Calu3 (cell line): ENCODE measurements at regions not wholly inside any gene's neighbourhood (a gene's known extent, or its start where the extent isn't known, plus 50 kb on each side); places are given as distances from the start of the nearest gene placed in this dataset.

Source experiments
- BruUV-seq: library from RNA; stranded (reverse); fragments of 400-500 nt; replicated peaks from 2 replicates; lab custom pipeline; 2021; lab: Mats Ljungman, UMichigan
- CTCF ChIA-PET: fragments of 300-600 bp; sonication (Branson Sonifier 250); formaldehyde crosslinking; loops from one replicate; lab custom pipeline; 2022; ENCODE audit warnings: antibody characterized with exemption; lab: Charles Lee
- DNase-seq: peaks from one replicate; pipeline ENCODE4 v3.0.0; 2022
- H3K27ac Mint-ChIP-seq: one replicate; pipeline ENCODE4 v1.8.0; 2022; ENCODE audit warnings: mixed read lengths; ENCODE audit not compliant: unreplicated experiment
- H3K27me3 Mint-ChIP-seq: one replicate; pipeline ENCODE4 v1.8.0; 2022; ENCODE audit warnings: mixed read lengths; ENCODE audit not compliant: unreplicated experiment
- H3K36me3 Mint-ChIP-seq: one replicate; pipeline ENCODE4 v1.8.0; 2022; ENCODE audit warnings: mild to moderate bottlenecking, moderate library complexity, mixed read lengths; ENCODE audit not compliant: insufficient read depth, unreplicated experiment
- H3K4me1 Mint-ChIP-seq: one replicate; pipeline ENCODE4 v1.8.0; 2022; ENCODE audit warnings: mild to moderate bottlenecking, low read depth, mixed read lengths; ENCODE audit not compliant: unreplicated experiment
- H3K4me3 Mint-ChIP-seq: one replicate; pipeline ENCODE4 v1.8.0; 2022; ENCODE audit warnings: mild to moderate bottlenecking, low read depth, moderate library complexity, mixed read lengths; ENCODE audit not compliant: unreplicated experiment
- H3K9me3 Mint-ChIP-seq: one replicate; pipeline ENCODE4 v1.8.0; 2022; ENCODE audit warnings: low read depth, mixed read lengths; ENCODE audit not compliant: unreplicated experiment
- CTCF ChIP-seq: fragments of 200-600 bp; IDR thresholded peaks from one replicate; pipeline ENCODE4 v1.8.0; 2022; ENCODE audit warnings: antibody characterized with exemption; ENCODE audit not compliant: unreplicated experiment
- intact Hi-C: fragments of 100-400 bp; cut with micrococcal nuclease; formaldehyde crosslinking; loops from one replicate; pipeline ENCODE4 v1.10.0; 2022; ENCODE audit not compliant: unreplicated experiment

GRCh38 chr3:17802950-17803349 is 60.5 kb upstream of the TBC1D5 start:
- Mint-ChIP-seq H3K4me1 (peaks cover 10% of the 10 kb centered on the region), H3K4me3 (no peak overlapping the region), H3K27ac (no peak overlapping the region), H3K27me3 (no peaks in the 10 kb centered on the region), H3K9me3 (no peaks in the 10 kb centered on the region), H3K36me3 (no peaks in the 10 kb centered on the region)
- no peak for DNase-seq
- BruUV-seq: no TSS peak
- CTCF ChIA-PET: no interaction called here
- no peak for TF ChIP-seq CTCF
- intact Hi-C loops: no loop called here

- no peak for DNase-seq
- peaks cover 10% of the 10 kb centered on the region for H3K4me1 Mint-ChIP-seq
- no TSS peak for BruUV-seq
Observed at GRCh38 chr3:17801131-17801530, 58.7 kb upstream of the TBC1D5 start.

GRCh38 chr3:17800232-17800631 is 57.8 kb upstream of the TBC1D5 start:
- no peak for DNase-seq
- no peak overlapping the region for H3K27ac Mint-ChIP-seq
- intact Hi-C loops: no loop called here
- TF ChIP-seq CTCF: no peak
- no peaks in the 10 kb centered on the region for H3K27me3 Mint-ChIP-seq
- H3K9me3 Mint-ChIP-seq: no peaks in the 10 kb centered on the region
- H3K4me1 Mint-ChIP-seq: peaks cover 10% of the 10 kb centered on the region
- CTCF ChIA-PET: no interaction called here
- BruUV-seq: no TSS peak
- H3K36me3 Mint-ChIP-seq: no peaks in the 10 kb centered on the region
- H3K4me3 Mint-ChIP-seq: no peak overlapping the region

More at GRCh38 chr3:17801131-17801530, 58.7 kb upstream of the TBC1D5 start:
- Mint-ChIP-seq H3K27me3 (no peaks in the 10 kb centered on the region), H3K36me3 (no peaks in the 10 kb centered on the region), H3K27ac (no peak overlapping the region), H3K4me3 (no peak overlapping the region), H3K9me3 (no peaks in the 10 kb centered on the region)
- intact Hi-C loops: no loop called here
- CTCF ChIA-PET: no interaction called here
- TF ChIP-seq CTCF: no peak

GRCh38 chr3:17799312-17799711 is 56.9 kb upstream of the TBC1D5 start:
- no TSS peak for BruUV-seq
- Mint-ChIP-seq H3K27me3 (no peaks in the 10 kb centered on the region), H3K36me3 (no peaks in the 10 kb centered on the region), H3K4me3 (no peak overlapping the region), H3K9me3 (no peaks in the 10 kb centered on the region), H3K27ac (no peak overlapping the region), H3K4me1 (peaks cover 10% of the 10 kb centered on the region)
- DNase-seq: no peak
- no peak for TF ChIP-seq CTCF
- CTCF ChIA-PET: interaction anchor here (0.6 kb wide), 1 partner anchor 421 kb away, joined by 3 read pairs; no protein-coding TSS in a partner anchor
- intact Hi-C loops: no loop called here
